Common myeloid progenitor, CD34-positive (primary cell): ENCODE measurements at regions not wholly inside any gene's neighbourhood (a gene's known extent, or its start where the extent isn't known, plus 50 kb on each side); places are given as distances from the start of the nearest gene placed in this dataset.

Source experiments
- CTCF ChIA-PET: fragments of 350-600 bp; sonication (Branson Sonifier 250); formaldehyde crosslinking; loops from one replicate; lab custom pipeline; 2021; ENCODE audit warnings: antibody characterized with exemption; lab: Charles Lee
- POLR2A ChIA-PET: fragments of 350-600 bp; sonication (Branson Sonifier 250); formaldehyde crosslinking; loops from one replicate; lab custom pipeline; 2021; ENCODE audit warnings: antibody characterized with exemption; lab: Charles Lee
- DNase-seq, 3 donors: peaks; one replicate each; pipeline versions ENCODE4 v3.0.0 to v3.0.0-alpha.2; 2013
- H3K27ac ChIP-seq, 2 experiments: 1 replicate in 1 of 2; 2 replicates in 1 of 2; pipeline ENCODE4 v1.7.0; 2013; ENCODE audit warnings: inconsistent platforms in 2 of 2, low read length in 2 of 2, mild to moderate bottlenecking in 2 of 2, low read depth in 1 of 2, moderate library complexity in 1 of 2; ENCODE audit not compliant: severe bottlenecking in 2 of 2, insufficient read depth in 1 of 2, poor library complexity in 1 of 2
- H3K27me3 ChIP-seq, 5 experiments: replicated peaks in 2 of 5; 1 replicate in 3 of 5; 2 replicates in 2 of 5; pipeline versions ENCODE4 v1.6.1 to v1.7.0; 2013; ENCODE audit warnings: low read length in 4 of 5, mild to moderate bottlenecking in 2 of 5, moderate library complexity in 2 of 5, inconsistent platforms in 1 of 5; ENCODE audit not compliant: insufficient read depth in 5 of 5, control insufficient read depth in 4 of 5
- H3K36me3 ChIP-seq, 4 experiments: 1 replicate in 2 of 4; 2 replicates in 2 of 4; pipeline versions ENCODE4 v1.6.1 to v1.7.0; 2013; ENCODE audit warnings: low read length in 3 of 4, control low read depth in 1 of 4, mild to moderate bottlenecking in 1 of 4; ENCODE audit not compliant: control insufficient read depth in 4 of 4, insufficient read depth in 4 of 4
- H3K4me1 ChIP-seq, 4 experiments: 1 replicate in 3 of 4; 2 replicates in 1 of 4; pipeline versions ENCODE4 v1.6.1 to v1.7.1; 2013; ENCODE audit warnings: low read length in 3 of 4, mild to moderate bottlenecking in 3 of 4, control low read depth in 1 of 4, inconsistent platforms in 1 of 4, moderate library complexity in 1 of 4; ENCODE audit not compliant: control insufficient read depth in 4 of 4, insufficient read depth in 4 of 4; ENCODE audit errors: control extremely low read depth in 1 of 4
- H3K4me3 ChIP-seq, 7 experiments: 1 replicate in 4 of 7; 2 replicates in 3 of 7; pipeline versions ENCODE4 v1.5.1 to v1.7.0; 2013; ENCODE audit warnings: mild to moderate bottlenecking in 7 of 7, low read length in 6 of 7, moderate library complexity in 6 of 7, inconsistent platforms in 2 of 7, low read depth in 2 of 7, control low read depth in 1 of 7; ENCODE audit not compliant: insufficient read depth in 4 of 7, control insufficient read depth in 1 of 7; ENCODE audit errors: extremely low read depth in 1 of 7
- H3K9me3 ChIP-seq, 5 experiments: 1 replicate in 4 of 5; 2 replicates in 1 of 5; pipeline versions ENCODE4 v1.6.1 to v1.7.1; 2013; ENCODE audit warnings: low read length in 4 of 5, mild to moderate bottlenecking in 2 of 5, inconsistent platforms in 1 of 5, low read depth in 1 of 5, moderate library complexity in 1 of 5; ENCODE audit not compliant: control insufficient read depth in 4 of 5, insufficient read depth in 2 of 5; ENCODE audit errors: control extremely low read depth in 1 of 5
- WGBS: methylation state at CpG from one replicate; pipeline ENCODE4 v1.1.5; 2013; ENCODE audit not compliant: insufficient coverage; 5-methylcytosine and 5-hydroxymethylcytosine counted together

- H3K36me3 ChIP-seq = no peaks in the 10 kb centered on the region
- H3K4me1 ChIP-seq = no peaks in the 10 kb centered on the region
- ChIA-PET POLR2A (no interaction called here), CTCF (interaction anchor here (1.5 kb wide), 1 partner anchor 10 kb away, joined by 3 read pairs; no protein-coding TSS in a partner anchor)
- WGBS = no CpG with 5 or more reads among the region's 1 CpG
- no peak overlapping the region for H3K27ac ChIP-seq
- no peak overlapping the region for H3K4me3 ChIP-seq
- DNase-seq = no peak
- H3K9me3 ChIP-seq = no peaks in the 10 kb centered on the region
- no peaks in the 10 kb centered on the region for H3K27me3 ChIP-seq
Measured at GRCh38 chr9:103474156-103474555, 479.0 kb downstream of the CYLC2 start.

GRCh38 chr9:103483471-103484096 is 488.5 kb downstream of the CYLC2 start:
- no peak overlapping the region for H3K27ac ChIP-seq
- 94% methylated on average over 24 of the region's 29 CpGs for WGBS
- no peaks in the 10 kb centered on the region for H3K4me1 ChIP-seq
- no peak for DNase-seq
- ChIA-PET CTCF (no interaction called here), POLR2A (no interaction called here)
- no peaks in the 10 kb centered on the region for H3K36me3 ChIP-seq
- H3K4me3 ChIP-seq = no peak overlapping the region
- H3K9me3 ChIP-seq = no peaks in the 10 kb centered on the region
- no peaks in the 10 kb centered on the region for H3K27me3 ChIP-seq

- whole genome bisulfite sequencing = 93% methylated on average over 3 of the region's 3 CpGs
- no peaks in the 10 kb centered on the region for H3K9me3 ChIP-seq
- no peaks in the 10 kb centered on the region for H3K27me3 ChIP-seq
- POLR2A ChIA-PET = no interaction called here
- CTCF ChIA-PET = no interaction called here
- no peaks in the 10 kb centered on the region for H3K36me3 ChIP-seq
- no peak overlapping the region for H3K27ac ChIP-seq
- no peaks in the 10 kb centered on the region for H3K4me1 ChIP-seq
- no peak overlapping the region for H3K4me3 ChIP-seq
- DNase-seq = no peak
Measured at GRCh38 chr9:103485138-103485537, 490.0 kb downstream of the CYLC2 start.

GRCh38 chr9:103514767-103515166 is 519.6 kb downstream of the CYLC2 start:
- Histone ChIP-seq H3K4me1 (no peaks in the 10 kb centered on the region), H3K27me3 (no peaks in the 10 kb centered on the region), H3K4me3 (no peak overlapping the region), H3K27ac (no peak overlapping the region), H3K9me3 (no peaks in the 10 kb centered on the region), H3K36me3 (no peaks in the 10 kb centered on the region)
- DNase-seq = no peak
- 95% methylated on average over 9 of the region's 9 CpGs for WGBS
- CTCF ChIA-PET = no interaction called here
- POLR2A ChIA-PET = no interaction called here

GRCh38 chr9:103522409-103522808 is 527.3 kb downstream of the CYLC2 start:
- DNase-seq = no peak
- ChIA-PET POLR2A (no interaction called here), CTCF (no interaction called here)
- H3K36me3 ChIP-seq = no peaks in the 10 kb centered on the region
- H3K4me3 ChIP-seq = no peak overlapping the region
- H3K27ac ChIP-seq = no peak overlapping the region
- no peaks in the 10 kb centered on the region for H3K4me1 ChIP-seq
- H3K27me3 ChIP-seq = no peaks in the 10 kb centered on the region
- WGBS = no CpG with 5 or more reads among the region's 3 CpGs
- H3K9me3 ChIP-seq = no peaks in the 10 kb centered on the region

GRCh38 chr9:103530934-103531333 is 535.8 kb downstream of the CYLC2 start:
- Histone ChIP-seq H3K4me3 (no peak overlapping the region), H3K4me1 (no peaks in the 10 kb centered on the region), H3K27me3 (no peaks in the 10 kb centered on the region), H3K9me3 (no peaks in the 10 kb centered on the region), H3K36me3 (no peaks in the 10 kb centered on the region), H3K27ac (no peak overlapping the region)
- whole genome bisulfite sequencing = 71% methylated on average over 1 of the region's 1 CpG
- DNase-seq = no peak
- ChIA-PET CTCF (no interaction called here), POLR2A (no interaction called here)

GRCh38 chr9:103533318-103533717 is 538.2 kb downstream of the CYLC2 start:
- CTCF ChIA-PET = no interaction called here
- Histone ChIP-seq H3K27me3 (no peaks in the 10 kb centered on the region), H3K4me3 (no peak overlapping the region), H3K4me1 (no peaks in the 10 kb centered on the region), H3K27ac (no peak overlapping the region), H3K36me3 (no peaks in the 10 kb centered on the region), H3K9me3 (no peaks in the 10 kb centered on the region)
- POLR2A ChIA-PET = no interaction called here
- no peak for DNase-seq
- WGBS = 78% methylated on average over 3 of the region's 5 CpGs
